Smooth muscle cell of the brain vasculature (primary cell): ENCODE measurements at regions not wholly inside any gene's neighbourhood (a gene's known extent, or its start where the extent isn't known, plus 50 kb on each side); places are given as distances from the start of the nearest gene placed in this dataset.
A peak's percentile ranks its signal among the peaks of the same experiment; 100 is the strongest.

Experiments used
- DNase-seq: peaks from one replicate; pipeline ENCODE4 v3.0.0-alpha.2; 2012; ENCODE audit warnings: low read depth, low spot score

DNA sequence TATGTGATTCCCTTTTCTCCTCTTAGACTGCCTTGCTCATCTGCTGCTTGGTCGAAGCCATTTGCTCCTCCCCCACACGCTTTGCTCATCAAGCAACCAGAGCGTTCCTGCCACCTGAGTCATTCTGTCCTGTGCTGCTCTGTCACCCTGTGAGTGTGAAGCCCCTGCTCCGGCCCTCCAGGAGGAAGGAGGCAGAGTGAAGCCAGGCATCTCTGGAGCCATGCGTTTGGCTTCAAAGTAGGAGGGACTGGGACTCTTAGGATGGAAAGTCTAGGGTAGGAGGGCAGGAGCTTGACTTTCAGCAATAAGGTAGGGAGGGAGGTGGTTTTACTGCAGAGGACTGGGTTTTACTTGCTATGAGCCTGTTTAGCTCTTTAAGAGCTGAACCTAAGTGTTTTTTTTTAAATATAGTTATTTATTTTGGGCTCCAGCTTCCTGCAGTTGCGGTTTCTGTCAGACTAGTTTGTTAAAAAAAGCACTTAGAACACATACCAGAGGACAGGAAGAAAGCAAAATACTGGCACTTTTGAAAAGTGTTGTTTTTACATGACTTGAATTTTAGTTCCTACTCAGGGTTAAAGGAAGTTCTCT, 63.6 kb downstream of the SPINK2 start:
- peak; percentile 62 for DNase-seq

- DNase-seq = no peak
Observed at GRCh38 chr4:56757261-56757746, 64.2 kb downstream of the SPINK2 start.

- DNase-seq = no peak
Observed at GRCh38 chr4:56755901-56756300, 65.6 kb downstream of the SPINK2 start.

DNA sequence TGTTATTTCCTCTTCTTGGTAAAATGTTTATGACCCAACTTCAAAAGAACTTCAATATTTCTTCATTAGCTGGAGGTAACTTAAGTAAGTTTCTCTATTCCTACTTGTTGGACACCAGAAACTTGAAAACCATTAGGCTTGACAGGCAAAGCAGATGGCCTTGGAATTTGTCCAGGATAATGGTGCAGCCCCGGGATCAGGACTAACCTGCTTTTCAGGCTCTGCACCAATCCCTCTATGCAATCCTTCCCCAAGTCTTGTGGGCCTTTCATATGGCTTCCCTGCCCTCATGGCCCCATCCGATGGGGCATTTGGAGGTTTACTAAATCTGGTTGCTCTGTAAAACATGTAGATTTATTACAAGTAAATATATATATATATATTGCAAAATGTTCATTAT, 68.5 kb downstream of the SPINK2 start:
- no peak for DNase-seq

DNA sequence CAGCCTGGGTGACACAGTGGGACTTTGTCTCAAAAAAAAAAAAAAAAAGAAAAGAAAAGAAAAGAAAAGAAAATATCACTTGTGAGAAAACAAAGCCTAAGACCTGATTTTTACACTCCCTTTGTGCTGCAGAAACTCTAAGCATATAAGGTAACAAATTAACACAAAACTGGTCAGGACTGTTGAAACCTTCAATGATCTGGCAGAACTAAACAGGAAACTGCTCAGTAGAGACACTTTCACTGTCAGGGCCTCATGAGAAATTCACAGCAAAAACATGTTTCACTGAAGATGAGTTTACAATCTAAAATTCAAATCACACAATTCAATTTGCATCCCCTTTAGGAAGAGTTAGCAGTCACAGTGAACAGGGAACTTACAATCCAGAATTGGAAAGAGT, 69.1 kb upstream of the HOPX start:
- DNase-seq = no peak

DNA sequence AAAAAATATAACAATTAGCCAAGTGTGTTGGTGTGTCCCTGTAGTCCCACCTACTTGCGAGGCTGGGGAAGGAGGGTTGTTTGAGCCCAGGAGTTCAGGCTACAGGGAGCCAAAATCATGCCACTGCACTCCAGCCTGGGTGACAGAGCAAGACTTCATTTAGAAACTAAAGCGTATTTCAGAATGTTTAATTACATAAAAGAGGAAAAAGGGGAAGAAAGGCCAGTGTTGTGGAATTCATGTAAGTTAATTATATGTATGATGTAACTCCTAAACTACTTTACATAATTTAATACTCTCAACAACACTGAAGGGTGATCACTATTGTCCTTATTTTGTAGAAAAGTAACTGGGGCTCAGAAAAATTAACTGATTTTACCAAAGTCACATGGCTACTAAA, 67.2 kb upstream of the HOPX start:
- DNase-seq = no peak

DNA sequence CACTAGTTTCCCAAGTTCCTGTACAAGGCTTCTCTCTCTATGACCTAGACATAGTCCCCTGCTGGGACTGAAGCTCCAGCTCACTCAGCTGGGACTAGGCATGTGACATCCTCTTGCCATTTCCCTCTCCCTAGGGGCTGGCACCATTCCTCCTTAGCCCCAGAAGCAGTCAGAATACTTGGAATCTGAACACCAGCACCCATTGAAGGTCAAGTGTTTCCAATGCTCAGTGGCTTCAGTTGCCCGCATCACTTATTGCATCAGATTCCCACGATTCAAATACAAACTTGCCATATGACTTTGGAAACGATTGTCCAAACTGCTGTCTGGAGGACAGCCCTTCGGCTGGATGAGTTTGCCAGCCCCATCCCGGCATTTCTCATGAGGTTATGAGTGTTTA, 65.5 kb upstream of the HOPX start:
- no peak for DNase-seq

DNA sequence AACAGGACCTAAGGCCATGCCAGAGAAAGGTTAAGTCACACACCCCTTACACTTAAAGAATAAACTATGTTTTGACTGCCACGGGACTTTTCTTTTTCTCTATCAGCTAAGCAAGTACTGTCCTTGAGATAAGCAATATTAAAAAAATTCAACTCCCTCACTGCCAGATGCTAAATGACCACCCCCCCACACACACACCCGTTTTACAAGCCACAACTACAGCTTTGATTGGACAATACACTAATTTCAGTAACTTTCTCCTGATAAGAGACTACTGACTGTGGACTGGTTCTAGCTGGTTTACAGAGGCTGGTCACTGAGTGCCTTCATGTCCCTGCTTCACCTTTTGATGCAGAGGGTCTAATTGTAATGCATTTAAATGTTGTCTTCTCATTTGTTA, 63.9 kb upstream of the HOPX start:
- DNase-seq = no peak

- DNase-seq = no peak
Observed at GRCh38 chr4:56744030-56744429, 62.9 kb upstream of the HOPX start.

DNA sequence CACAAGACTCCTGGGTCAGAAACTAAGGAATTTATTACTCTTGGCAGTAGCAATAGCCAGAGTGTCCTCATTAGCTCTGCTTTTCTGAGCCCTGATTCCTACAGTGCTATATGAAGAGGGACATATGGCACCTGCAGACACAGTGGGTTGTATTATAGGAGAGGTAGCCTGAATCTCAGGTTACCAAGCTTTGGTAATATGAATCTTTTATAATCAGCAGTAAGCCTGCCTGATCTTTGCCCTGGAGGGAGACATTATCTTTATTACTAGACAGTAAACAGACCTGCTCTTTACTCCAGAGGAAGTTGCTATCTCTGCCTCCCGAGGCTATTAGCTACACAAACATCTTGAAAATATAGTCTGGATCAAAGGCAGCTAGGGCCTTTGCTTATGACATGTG, 62.5 kb upstream of the HOPX start:
- DNase-seq = no peak

DNA sequence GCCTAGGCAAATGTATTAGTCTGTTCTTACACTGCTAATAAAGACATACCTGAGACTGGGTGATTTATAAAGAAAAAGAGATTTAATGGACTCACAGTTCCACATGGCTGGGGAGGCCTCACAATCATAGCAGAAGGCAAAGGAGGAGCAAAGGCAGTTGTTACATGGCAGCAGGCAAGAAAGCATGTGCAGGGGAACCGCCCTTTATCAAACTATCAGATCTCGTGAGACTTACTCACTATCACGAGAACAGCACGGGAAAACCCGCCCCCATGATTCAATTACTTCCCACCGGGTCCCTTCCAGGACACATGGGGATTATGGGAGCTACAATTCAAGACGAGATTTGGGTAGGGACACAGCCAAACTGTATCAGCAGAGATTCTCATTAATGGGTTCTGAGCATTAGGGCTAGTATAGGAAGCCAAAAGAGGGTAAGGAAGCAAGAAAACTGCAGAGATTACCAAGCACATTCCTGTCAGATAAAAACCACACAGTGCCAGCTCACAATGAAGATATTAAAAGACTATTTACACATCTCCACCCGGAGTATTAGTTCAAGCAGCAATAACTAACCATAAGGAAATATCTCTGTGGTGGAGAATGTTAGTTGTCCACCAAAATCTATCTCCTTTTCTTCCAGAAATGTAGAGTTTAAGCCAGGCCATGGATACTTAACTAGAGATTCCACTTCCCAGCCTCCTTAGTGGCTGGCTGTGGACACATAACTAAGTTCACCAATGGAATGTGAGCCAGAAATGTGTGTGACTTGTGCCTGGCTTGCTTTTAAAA, 61.2 kb upstream of the HOPX start:
- no peak for DNase-seq

GRCh38 chr4:56741595-56741994, 60.5 kb upstream of the HOPX start:
- no peak for DNase-seq

DNA sequence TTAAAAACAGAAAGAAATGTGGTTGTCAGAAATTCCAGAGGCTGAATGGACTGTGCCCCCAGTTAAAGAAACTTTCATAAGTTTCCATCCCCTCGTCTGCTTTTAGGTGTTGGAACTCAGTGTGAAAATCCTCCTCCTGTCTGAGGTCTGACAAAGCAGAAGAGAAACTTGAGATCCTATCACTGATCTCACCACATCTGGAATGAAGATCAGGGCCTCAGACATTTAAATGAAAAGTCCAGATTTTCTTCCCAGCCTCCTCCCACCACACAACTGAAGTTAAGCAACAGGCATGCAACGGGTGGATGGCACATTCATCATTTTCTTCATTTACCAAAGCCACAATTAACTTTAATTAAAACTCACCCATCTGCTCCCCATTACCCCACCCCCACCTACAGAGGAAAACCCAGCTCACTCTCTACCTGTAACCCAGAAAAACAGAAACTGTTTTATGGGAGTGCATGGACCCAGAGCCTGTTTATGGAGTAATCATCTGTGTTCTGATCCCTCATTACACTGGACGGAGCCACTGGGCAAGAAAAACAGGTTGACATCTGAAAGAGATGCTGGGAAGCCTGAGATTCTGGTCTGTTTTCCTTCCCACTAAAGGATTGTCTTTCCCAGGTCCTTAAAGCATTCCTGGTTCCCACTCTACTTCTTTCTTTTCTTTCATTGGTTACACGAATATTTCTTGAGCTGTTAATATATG, 58.1 kb upstream of the HOPX start:
- no peak for DNase-seq

DNA sequence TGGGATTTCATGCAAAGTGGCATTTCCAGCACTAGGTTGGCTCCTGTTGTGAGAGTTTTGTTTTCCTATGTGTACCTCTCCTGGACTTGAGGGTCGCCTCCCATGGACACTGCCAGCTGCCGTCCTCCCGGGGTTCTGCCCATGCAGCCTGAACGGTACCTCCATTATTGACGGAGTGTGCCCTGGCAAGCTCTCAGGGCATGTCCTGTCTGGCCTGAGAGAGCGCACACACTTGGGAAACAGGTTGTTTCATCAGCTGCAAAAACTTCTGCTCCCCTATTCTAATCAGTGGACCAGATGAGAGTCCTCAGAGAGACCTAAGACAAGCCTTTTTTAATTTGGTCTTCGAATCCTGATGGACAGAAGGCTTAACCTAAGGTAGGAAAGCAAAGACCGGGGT, 56.6 kb upstream of the HOPX start:
- no peak for DNase-seq

DNA sequence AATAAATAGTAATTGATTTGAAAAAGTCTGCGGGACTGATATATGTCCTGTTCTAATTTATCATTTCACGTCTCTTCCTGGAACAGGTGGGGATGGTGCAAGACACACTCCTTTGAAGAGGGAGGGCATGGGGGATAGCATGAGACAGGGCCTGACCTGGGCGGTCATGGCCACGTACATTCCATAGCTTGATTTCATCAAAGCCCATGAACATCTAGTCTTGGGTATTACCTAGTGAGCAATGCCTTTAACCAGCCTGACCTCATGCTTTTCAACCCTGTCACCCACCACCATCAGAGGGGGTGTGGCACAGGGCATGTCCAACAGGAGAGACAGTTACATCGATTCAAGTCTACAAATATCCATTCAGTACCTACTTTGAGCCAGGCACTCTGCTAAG, 52.3 kb upstream of the HOPX start:
- no peak for DNase-seq

GRCh38 chr4:56732301-56732700, 51.2 kb upstream of the HOPX start:
- no peak for DNase-seq

DNA sequence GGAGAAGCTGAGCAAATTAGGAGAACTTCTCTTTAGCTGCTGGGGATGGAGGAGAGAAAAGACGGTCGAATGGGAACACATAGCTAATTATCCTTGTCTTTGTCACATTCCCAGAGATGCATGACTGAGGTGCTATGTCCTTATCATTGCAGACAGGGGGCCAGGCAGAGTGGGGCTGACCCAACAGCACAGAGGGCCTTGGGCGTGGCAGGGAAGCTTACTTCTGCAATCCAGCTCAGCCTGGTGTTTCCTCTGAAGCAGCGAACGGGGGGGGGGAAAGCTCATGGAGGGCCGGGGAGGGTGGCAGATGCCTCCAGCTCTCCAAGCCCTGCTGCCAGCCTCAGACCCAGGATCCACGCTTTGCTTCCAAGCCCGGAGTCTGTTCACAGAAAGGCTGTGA, 50.8 kb upstream of the HOPX start:
- DNase-seq = no peak
